Small intestine (tissue), 7 donors: ENCODE measurements at regions not wholly inside any gene's neighbourhood (a gene's known extent, or its start where the extent isn't known, plus 50 kb on each side); places are given as distances from the start of the nearest gene placed in this dataset.

ENCODE experiments used
- DNase-seq, 2 donors: peaks; one replicate each; pipeline versions ENCODE4 v3.0.0 to v3.0.0-alpha.2; 2013
- FAIRE-seq: peaks from 2 replicates; lab custom pipeline; 2012; peaks lifted over from hg19 to GRCh38; lab: Jason Lieb, UNC
- H3K27ac ChIP-seq, 3 donors: one replicate each; pipeline ENCODE4 v1.5.1; 2013; ENCODE audit warnings: low read length in 2 of 3, mild to moderate bottlenecking in 2 of 3, control low read depth in 1 of 3, inconsistent platforms in 1 of 3, low read depth in 1 of 3, moderate library complexity in 1 of 3
- H3K27me3 ChIP-seq, 3 donors: one replicate each; pipeline ENCODE4 v1.6.1; 2013; ENCODE audit warnings: low read length in 3 of 3, inconsistent platforms in 1 of 3; ENCODE audit not compliant: control insufficient read depth in 3 of 3, insufficient read depth in 3 of 3
- H3K36me3 ChIP-seq, 3 donors: one replicate each; pipeline ENCODE4 v1.6.1; 2013; ENCODE audit warnings: low read length in 3 of 3, inconsistent platforms in 1 of 3, low read depth in 1 of 3, mild to moderate bottlenecking in 1 of 3, moderate library complexity in 1 of 3; ENCODE audit not compliant: control insufficient read depth in 3 of 3, insufficient read depth in 2 of 3
- H3K4me1 ChIP-seq, 3 donors: one replicate each; pipeline ENCODE4 v1.6.1; 2013; ENCODE audit warnings: low read length in 2 of 3, inconsistent platforms in 1 of 3, low read depth in 1 of 3, mild to moderate bottlenecking in 1 of 3, moderate library complexity in 1 of 3; ENCODE audit not compliant: control insufficient read depth in 3 of 3, insufficient read depth in 2 of 3
- H3K4me3 ChIP-seq, 3 donors: one replicate each; pipeline ENCODE4 v1.5.1; 2013; ENCODE audit warnings: low read length in 3 of 3, control low read depth in 1 of 3, inconsistent platforms in 1 of 3, low read depth in 1 of 3, mild to moderate bottlenecking in 1 of 3, moderate library complexity in 1 of 3
- H3K9me3 ChIP-seq, 2 donors: one replicate each; pipeline ENCODE4 v1.6.1; 2013; ENCODE audit warnings: low read depth in 1 of 2, low read length in 1 of 2; ENCODE audit not compliant: control insufficient read depth in 2 of 2, insufficient read depth in 1 of 2
- WGBS, 3 donors: extraction: QIAGEN DNeasy Blood & Tissue Kit; methylation state at CpG; one replicate each; pipeline ENCODE4 v1.1.7; 2013; 5-methylcytosine and 5-hydroxymethylcytosine counted together
- donor health status: healthy with polysubstance abuse.
- donor health status: control.
- donor health status: control.
- donor health status: Bipolar disorder and iron deficiency.
- donor health status: healthy.

DNA sequence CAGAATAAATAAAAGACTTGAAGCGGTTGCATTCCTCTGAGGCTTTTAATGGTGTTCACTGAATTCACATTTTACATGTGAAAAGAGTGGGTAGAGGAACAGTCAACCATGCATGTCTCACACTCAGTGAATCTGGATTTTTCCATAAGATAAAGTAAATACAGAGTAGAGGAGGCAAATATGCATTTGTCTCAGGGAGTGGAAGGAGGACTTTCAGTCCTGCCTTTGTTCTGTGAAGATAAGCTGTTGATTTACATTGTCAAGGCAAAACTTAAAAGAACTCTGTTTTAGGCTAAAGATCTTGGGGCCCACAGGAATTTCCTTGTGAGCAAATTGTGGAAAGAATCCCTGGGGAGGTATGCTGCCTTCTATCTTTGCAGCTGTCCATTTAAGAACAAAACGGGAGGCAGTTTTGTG lies 825.3 kb upstream of the MBL2 start:
- H3K27ac ChIP-seq, result no peak overlapping the region
- H3K27me3 ChIP-seq, result no peaks in the 10 kb centered on the region
- no peak overlapping the region for H3K4me3 ChIP-seq
- no peaks in the 10 kb centered on the region for H3K36me3 ChIP-seq
- H3K4me1 ChIP-seq, result no peaks in the 10 kb centered on the region
- FAIRE-seq, result no peak
- H3K9me3 ChIP-seq, result no peaks in the 10 kb centered on the region
- WGBS, 3 donors, result 69 to 79% (median 77%) methylated on average over 2 of the region's 2 CpGs
- no peak for DNase-seq

DNA sequence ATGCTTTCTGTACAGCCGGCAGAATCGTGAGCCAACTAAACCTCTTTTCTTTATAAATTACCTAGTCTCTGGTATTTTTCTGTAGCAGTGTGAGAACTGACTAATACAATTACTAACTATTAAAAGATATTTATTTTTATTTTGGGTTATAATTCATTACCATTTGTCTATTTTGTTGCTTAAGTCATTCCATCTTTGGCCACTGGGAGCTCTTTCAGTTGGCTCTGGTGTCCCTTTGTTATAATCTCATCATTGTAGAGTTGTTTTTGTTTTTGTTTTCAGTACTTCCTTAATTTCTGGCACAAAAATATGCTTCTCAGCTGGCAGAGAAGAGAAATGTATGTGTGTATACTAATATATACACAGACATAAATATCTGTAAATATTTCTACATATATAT lies 807.9 kb upstream of the MBL2 start:
- WGBS, 3 donors, result 86 to 94% (median 91%) methylated on average over 2 of the region's 2 CpGs

DNA sequence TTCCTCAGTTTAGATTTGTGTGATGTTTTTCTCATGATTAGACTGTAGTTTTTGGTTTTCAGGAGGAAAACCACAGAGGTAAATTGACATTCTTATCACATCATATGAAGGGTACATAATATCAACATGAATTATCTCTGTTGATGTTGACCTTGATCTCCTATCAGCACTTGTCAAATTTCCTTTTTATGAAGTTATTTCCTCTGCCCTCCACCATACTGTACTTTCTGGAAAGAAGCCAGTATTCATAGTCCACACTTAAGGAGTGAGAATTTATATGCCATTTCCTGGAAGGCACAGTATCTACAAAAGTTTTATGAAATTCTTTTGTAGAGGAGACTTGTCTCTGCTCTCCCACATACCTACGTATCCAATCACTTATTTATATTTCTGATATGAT lies 807.2 kb upstream of the MBL2 start:
- Histone ChIP-seq H3K4me3 (no peak overlapping the region), H3K4me1 (no peaks in the 10 kb centered on the region), H3K27me3 (peaks cover 0 to 2% (median 0%) of the 10 kb centered on the region in 3 donors), H3K9me3 (no peaks in the 10 kb centered on the region), H3K27ac (no peak overlapping the region), H3K36me3 (no peaks in the 10 kb centered on the region)
- 14 to 44% (median 33%) methylated on average over 1 of the region's 1 CpG for WGBS, 3 donors
- DNase-seq (no peak), FAIRE-seq (no peak)

More for the DNA sequence above, 807.9 kb upstream of the MBL2 start:
- Histone ChIP-seq H3K4me1 (no peaks in the 10 kb centered on the region), H3K4me3 (no peak overlapping the region), H3K27ac (no peak overlapping the region), H3K36me3 (no peaks in the 10 kb centered on the region), H3K9me3 (no peaks in the 10 kb centered on the region), H3K27me3 (peaks cover 0 to 2% (median 0%) of the 10 kb centered on the region in 3 donors)
- DNase-seq (no peak), FAIRE-seq (no peak)

DNA sequence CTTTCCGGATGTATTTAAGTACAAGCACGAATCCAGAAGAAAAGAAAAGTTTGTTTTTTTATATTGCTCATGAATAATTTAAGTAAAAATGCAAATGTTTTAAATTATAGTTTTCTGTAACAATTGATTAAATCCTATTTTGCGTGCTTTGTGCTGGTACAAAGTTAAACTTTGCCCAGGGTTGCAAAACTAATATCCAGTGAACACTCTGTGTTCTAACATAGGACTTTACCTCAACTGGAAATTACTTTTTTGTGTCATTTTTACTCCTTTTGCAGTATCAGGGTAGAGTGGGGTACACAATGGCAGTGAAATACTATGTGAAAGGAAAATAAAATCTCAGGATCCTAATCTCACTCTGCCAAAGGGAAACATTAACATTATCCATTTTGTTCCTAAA lies 801.4 kb upstream of the MBL2 start:
- 65 to 79% (median 71%) methylated on average over 3 of the region's 3 CpGs for WGBS, 3 donors
- no peak for FAIRE-seq

DNA sequence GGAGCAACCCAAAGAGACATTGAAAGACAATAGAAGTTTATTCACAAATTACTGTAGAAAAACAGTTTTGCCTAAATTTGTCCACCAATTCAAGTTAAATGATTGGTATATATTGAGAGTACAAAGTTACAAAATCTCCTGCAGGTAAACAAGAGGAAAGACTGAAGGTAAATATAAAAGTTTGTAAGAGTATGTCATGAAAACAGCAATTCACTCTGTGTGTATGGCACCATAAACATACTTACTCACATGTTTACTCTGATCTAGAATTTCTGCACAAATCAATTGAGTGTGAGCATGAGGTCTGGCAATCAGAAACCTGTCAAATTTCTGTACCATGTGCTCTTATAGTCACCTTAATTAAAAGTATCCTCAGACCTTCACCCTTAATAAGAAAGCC lies 800.9 kb upstream of the MBL2 start:
- Histone ChIP-seq H3K27ac (no peak overlapping the region), H3K27me3 (peaks cover 0 to 2% (median 0%) of the 10 kb centered on the region in 3 donors), H3K4me3 (no peak overlapping the region), H3K36me3 (no peaks in the 10 kb centered on the region), H3K4me1 (no peaks in the 10 kb centered on the region), H3K9me3 (no peaks in the 10 kb centered on the region)
- FAIRE-seq (no peak), DNase-seq (no peak)

More for the DNA sequence above, 801.4 kb upstream of the MBL2 start:
- H3K27me3 ChIP-seq, result peaks cover 0 to 2% (median 0%) of the 10 kb centered on the region in 3 donors
- H3K9me3 ChIP-seq, result no peaks in the 10 kb centered on the region
- no peak overlapping the region for H3K27ac ChIP-seq
- no peak overlapping the region for H3K4me3 ChIP-seq
- no peak for DNase-seq
- H3K4me1 ChIP-seq, result no peaks in the 10 kb centered on the region
- H3K36me3 ChIP-seq, result no peaks in the 10 kb centered on the region

DNA sequence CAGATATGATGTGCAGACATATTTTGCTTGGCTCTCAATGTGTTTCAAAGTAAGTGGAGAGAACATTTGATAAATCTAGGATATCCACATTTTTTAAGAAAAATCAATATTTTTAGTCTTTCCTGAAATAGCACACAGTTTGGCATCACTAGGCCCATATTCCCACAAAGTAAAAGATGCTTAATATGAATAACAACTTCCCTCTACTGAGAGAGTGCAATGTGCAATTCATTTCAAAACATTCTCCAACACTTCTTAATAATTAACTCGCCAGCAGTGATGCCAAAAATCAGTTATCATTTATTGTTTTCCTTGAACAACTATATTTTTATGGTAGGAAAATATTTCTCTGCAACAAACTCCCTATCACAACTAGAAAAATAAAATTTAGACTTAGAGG lies 800.2 kb upstream of the MBL2 start:
- H3K4me1 ChIP-seq, result no peaks in the 10 kb centered on the region
- no peak overlapping the region for H3K4me3 ChIP-seq
- no peak overlapping the region for H3K27ac ChIP-seq
- FAIRE-seq (no peak), DNase-seq (peak in 1 of 2 donors; percentile 49)
- no peaks in the 10 kb centered on the region for H3K36me3 ChIP-seq
- no peaks in the 10 kb centered on the region for H3K9me3 ChIP-seq
- peaks cover 0 to 2% (median 0%) of the 10 kb centered on the region in 3 donors for H3K27me3 ChIP-seq
- WGBS, 3 donors, result 10 to 46% (median 25%) methylated on average over 1 of the region's 1 CpG

DNA sequence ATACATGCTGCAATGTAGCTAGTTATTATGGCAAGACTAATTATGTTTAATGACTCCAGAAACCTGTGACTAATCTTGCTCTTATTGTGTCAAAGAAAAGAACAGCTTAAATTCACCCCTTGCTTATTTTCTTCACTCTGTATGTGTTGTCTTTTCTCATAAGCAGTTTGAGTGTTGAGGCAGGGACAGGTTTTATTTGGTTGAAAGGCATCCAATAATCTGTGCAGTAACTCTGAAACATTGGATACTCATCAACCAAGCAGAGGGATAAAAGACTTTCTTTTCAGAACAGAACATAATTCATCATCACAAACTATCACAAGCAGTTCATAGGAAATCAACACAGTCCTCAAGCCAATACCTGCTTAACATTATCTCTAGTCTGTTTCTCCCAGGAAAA lies 797.6 kb upstream of the MBL2 start:
- Histone ChIP-seq H3K4me3 (no peak overlapping the region), H3K36me3 (no peaks in the 10 kb centered on the region), H3K27me3 (no peaks in the 10 kb centered on the region), H3K27ac (no peak overlapping the region), H3K9me3 (no peaks in the 10 kb centered on the region), H3K4me1 (no peaks in the 10 kb centered on the region)
- FAIRE-seq (no peak), DNase-seq (no peak)

DNA sequence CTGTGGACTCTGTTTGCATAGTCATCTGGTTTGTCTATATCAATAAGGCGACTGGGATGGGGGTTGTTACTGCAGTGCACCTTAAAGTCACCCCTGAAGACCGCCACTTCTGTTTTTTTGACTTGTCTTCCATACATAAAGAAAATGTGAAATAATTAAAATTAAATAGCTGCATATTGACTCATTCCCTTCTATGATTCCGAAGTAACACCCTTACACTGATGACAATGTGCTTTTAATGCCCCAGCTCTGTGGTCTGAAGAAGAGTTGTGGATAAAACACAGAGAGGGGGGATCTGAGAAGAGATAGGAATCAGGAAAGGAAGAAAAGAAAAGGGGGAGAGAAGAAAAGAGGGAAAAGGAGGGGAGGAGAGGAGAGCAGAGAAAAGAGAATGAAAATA lies 796.9 kb upstream of the MBL2 start:
- WGBS, 3 donors, result 72 to 85% (median 74%) methylated on average over 3 of the region's 3 CpGs

DNA sequence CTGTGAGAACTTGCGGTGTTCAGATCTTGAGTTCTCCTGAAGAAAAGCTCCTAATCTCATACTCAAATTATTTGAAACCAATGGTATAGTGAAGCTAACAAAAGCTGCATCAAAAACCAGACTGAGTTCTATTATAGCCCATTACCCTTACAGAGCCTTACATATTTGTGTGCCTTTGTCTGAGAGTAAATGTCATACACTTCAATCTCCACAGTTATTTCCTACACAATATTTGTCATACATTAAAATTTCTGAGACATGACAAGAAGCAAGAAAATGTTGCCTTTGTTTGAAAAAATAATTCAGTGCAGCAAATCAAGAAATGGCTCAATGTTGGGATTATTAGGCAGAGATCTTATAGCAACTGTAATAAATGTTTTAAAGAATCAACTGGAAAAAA lies 776.1 kb upstream of the MBL2 start:
- WGBS, 3 donors, result 91 to 95% (median 92%) methylated on average over 1 of the region's 1 CpG
- Histone ChIP-seq H3K4me1 (no peaks in the 10 kb centered on the region), H3K27ac (no peak overlapping the region), H3K27me3 (no peaks in the 10 kb centered on the region), H3K36me3 (no peaks in the 10 kb centered on the region), H3K4me3 (no peak overlapping the region), H3K9me3 (no peaks in the 10 kb centered on the region)
- DNase-seq (no peak), FAIRE-seq (no peak)

More for the DNA sequence above, 796.9 kb upstream of the MBL2 start:
- FAIRE-seq, result no peak
- Histone ChIP-seq H3K9me3 (no peaks in the 10 kb centered on the region), H3K4me1 (no peaks in the 10 kb centered on the region), H3K27ac (no peak overlapping the region), H3K4me3 (no peak overlapping the region), H3K27me3 (no peaks in the 10 kb centered on the region), H3K36me3 (no peaks in the 10 kb centered on the region)
- DNase-seq, result no peak
